GM20000 (cell line): ENCODE measurements at regions not wholly inside any gene's neighbourhood (a gene's known extent, or its start where the extent isn't known, plus 50 kb on each side); places are given as distances from the start of the nearest gene placed in this dataset.

Source experiments
- DNase-seq: peaks from one replicate; pipeline ENCODE4 v3.0.0; 2012; ENCODE audit warnings: low spot score
- CTCF ChIP-seq: IDR thresholded peaks from 2 replicates; pipeline ENCODE4 v1.5.1; 2012; ENCODE audit warnings: mild to moderate bottlenecking, control low read depth; ENCODE audit errors: extremely low read depth, missing control alignments

- DNase-seq, result no peak
Measured at GRCh38 chr3:70647094-70647493, 334.7 kb upstream of the MDFIC2 start.

DNA sequence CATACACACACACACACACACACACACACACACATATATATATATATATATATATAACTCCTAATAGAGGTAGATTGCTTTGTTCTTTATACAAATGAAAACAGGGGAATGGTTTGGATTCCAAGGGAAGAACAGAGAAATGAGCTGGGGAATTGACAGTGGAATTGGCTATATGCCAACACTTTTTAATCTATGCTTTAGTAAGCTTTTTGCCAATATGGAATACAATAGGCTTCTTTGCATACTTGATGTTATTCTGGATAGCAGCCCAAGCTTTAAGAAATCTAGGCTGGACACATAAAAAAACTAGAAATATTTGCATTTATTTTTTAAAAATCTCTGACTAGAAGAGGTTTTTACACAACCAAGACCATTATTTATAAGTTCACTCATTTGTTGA lies 334.2 kb upstream of the MDFIC2 start:
- DNase-seq, result no peak
- no peak for TF ChIP-seq CTCF

More at GRCh38 chr3:70647094-70647493, 334.7 kb upstream of the MDFIC2 start:
- TF ChIP-seq CTCF, result no peak

GRCh38 chr3:70640481-70640880 lies 328.0 kb upstream of the MDFIC2 start:
- no peak for TF ChIP-seq CTCF
- DNase-seq, result no peak

- no peak for DNase-seq
- TF ChIP-seq CTCF, result no peak
Measured at GRCh38 chr3:70635301-70635700, 322.9 kb upstream of the MDFIC2 start.

DNA sequence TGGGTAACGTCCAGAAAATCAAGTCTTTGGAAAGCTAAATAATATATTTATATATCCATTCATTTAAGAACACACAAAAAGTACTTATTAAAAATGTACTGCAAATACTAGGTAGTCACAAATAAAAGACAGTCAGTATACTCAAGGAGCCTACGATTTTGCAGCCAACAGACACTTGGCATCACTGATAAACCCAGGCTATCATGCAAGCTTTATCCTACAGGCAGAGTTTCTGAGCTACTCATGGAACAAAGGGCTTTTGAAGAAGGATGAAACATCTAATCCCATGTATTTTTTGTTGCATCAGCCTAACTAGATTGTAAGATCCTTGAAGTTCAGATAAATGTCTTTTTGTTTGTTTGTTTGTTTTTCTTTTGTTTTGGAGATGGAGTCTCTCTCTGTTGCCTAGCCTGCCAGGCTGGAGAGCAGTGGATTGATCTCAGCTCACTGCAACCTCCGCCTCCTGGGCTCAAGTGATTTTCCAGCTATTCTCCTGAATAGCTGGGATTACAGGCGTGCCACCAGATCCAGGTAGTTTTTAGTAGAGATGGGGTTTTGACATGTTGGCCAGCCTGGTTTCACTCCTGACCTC lies 319.4 kb upstream of the MDFIC2 start:
- no peak for DNase-seq
- no peak for TF ChIP-seq CTCF

GRCh38 chr3:70621451-70621850 lies 309.0 kb upstream of the MDFIC2 start:
- no peak for DNase-seq
- no peak for TF ChIP-seq CTCF

GRCh38 chr3:70620956-70621355 lies 308.5 kb upstream of the MDFIC2 start:
- DNase-seq, result no peak
- no peak for TF ChIP-seq CTCF

DNA sequence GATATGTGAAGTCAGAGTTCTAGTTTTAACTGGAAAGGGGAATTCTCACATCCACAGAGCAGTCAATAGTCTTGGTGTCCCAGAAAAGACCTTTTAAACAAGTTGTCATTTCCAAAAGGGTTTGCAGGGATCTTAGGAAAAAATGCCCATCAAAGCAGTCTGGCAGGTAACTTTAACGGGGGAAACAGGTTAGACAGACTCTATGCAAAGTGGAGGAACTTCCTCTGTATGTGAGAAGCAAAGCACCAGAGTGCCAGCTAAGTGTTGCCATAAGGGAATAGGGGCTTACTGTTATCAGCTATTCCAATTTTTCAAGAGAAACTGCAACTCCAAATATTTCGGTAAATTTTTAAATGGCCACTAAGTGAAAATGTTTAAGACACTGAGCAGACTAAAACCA lies 307.9 kb upstream of the MDFIC2 start:
- TF ChIP-seq CTCF, result no peak
- no peak for DNase-seq
